GM21723 (cell line): ENCODE measurements at regions not wholly inside any gene's neighbourhood (a gene's known extent, or its start where the extent isn't known, plus 50 kb on each side); places are given as distances from the start of the nearest gene placed in this dataset.

Experiments used
- ATAC-seq: cut with Tn5 transposase; IDR thresholded peaks from one replicate; pipeline ENCODE4 v1.9.1; 2021; ENCODE audit warnings: mild to moderate bottlenecking, moderate library complexity; ENCODE audit not compliant: unreplicated experiment

DNA sequence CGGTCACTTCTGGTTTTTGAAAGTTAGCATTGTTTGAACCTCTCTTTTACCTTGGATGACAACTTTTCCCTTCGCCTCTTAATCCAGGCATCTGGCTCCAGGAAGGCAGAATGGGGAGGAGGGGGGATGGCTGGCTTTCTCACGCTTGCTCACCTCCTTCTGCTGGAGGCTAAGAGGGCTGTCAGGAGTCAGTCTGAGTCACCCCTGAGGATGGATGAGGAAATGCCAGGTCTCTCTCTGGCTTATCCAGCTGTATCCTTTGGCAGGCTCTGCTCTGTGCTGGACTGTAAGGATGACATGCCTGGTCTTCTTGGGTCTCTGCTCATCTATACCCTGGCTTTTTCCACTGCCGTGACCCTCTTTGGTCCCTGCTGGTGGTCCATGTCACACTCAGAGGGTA is 142.9 kb upstream of the GYPC start:
- no peak for ATAC-seq

DNA sequence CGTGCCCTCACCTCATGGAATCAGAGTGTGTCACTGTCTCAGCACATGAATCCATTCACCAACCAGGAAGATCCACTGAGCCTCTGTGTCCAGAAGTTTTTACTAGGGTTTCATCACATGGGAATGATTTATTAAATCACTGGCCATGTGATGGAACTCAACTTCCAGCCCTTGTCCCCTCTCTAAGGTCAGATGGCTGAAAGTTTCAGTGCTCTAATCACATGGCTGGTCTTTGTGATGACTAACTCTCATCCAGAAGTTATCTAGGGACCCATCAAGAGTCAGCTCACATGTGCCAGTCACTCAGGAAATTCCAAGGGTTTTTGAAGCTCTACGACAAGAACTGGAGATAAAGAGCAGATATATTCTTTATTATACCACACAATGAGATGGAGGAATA is 140.5 kb upstream of the GYPC start:
- ATAC-seq = no peak

DNA sequence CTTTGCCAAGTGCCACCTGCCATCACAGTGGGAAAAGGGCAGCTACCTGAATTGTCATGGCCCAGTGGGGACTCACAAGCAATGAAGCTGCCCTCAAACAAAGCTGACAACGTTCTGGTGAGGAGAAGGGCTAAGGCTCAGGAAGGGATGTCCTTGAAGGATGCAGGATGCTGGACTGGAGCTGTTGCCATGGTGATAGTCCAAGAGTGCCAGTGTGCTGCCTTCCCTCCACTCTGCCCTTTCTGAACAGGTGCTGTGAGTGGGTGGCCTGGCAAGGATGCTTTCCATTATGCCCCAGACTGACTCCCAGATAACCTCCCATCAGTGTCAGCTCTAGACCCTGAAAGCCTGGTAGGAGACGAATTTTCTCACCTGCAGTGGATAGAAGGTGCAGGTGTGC is 137.8 kb upstream of the GYPC start:
- no peak for ATAC-seq

DNA sequence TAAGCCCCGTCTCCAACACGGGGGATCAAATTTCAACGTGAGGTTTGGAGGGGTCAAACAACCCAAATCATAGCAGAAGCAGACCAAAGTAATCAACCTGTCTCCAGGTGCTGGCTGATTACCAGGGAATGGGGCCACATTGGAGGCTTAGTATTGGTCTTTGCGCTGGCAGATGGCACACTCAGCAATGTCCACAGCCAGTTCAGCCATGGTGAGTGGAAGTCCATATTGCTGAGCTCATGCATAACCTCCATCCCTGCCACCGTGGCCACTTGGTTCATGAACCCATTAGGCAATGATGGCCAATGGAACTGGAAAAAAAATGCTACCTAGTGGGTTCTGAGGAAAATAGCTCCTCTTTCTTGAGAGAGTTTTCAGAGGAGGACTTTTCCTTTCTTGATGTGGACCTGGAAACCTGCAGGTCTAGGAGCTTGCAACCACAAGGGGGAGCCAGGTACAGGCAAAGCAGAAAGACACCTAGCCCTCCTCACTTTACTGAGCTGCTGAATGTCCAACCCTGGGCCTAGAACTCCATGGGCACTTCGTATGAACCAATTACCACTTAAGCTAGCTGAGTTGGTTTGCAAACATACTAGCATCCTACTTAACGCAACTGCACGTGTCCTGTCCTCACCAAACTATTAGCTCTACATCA is 128.0 kb upstream of the GYPC start:
- peak; percentile 89 for ATAC-seq

DNA sequence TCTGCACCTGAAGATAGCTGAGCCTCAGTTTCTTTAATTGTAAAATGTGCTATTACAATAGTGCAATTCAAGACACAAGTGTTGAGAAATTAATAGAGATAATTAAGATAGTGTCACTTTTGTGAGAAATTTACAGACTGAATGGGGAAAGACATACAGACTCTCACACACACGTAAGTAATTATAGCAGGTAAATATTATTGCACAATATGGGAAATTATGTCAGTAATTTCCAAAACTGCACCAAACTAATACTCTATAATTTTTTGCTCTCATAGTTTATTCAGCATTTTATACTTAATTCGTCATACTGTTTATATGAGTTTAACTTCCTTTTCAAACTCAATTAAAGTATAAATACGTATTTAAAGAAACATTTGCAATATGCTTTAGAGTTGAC is 124.9 kb upstream of the GYPC start:
- ATAC-seq = no peak

DNA sequence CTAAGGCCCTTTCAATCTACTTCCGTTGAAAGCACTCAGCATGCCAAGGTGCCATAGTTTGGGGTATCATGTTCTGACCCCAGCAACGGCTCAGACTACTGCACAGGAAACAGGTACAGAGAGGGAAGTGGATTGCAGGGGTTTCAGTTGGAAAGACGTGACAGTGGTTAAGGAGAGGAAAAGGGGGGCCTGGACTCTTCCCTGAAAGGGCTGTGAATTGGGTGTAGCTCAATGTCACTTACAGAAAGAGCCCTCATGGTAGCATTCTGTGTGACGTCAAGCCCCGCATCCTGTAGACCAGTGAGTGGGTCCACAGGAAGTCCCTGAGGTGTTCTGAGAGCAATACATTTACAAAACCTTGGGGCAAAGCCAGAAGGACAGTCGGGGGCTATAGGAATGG is 121.5 kb upstream of the GYPC start:
- no peak for ATAC-seq

DNA sequence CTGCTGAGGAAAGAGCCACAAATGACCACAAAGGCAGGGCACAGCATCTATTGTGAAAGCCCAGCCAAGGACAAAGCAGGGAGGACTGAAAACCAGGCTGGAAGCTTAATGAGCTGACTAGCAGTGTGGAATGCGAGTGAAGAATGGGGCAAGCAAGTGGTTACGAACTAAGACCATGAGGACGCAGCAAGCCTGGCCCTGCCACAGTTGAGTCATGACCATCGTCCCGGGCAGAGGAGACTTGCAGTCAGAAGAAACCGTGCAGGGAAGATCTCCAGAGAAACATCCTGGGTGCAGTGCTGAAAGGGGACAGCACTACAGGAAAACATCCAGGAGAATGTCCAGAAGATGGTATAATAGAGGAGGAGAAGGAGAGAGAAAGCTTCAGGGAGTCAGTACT is 120.5 kb upstream of the GYPC start:
- ATAC-seq = no peak

DNA sequence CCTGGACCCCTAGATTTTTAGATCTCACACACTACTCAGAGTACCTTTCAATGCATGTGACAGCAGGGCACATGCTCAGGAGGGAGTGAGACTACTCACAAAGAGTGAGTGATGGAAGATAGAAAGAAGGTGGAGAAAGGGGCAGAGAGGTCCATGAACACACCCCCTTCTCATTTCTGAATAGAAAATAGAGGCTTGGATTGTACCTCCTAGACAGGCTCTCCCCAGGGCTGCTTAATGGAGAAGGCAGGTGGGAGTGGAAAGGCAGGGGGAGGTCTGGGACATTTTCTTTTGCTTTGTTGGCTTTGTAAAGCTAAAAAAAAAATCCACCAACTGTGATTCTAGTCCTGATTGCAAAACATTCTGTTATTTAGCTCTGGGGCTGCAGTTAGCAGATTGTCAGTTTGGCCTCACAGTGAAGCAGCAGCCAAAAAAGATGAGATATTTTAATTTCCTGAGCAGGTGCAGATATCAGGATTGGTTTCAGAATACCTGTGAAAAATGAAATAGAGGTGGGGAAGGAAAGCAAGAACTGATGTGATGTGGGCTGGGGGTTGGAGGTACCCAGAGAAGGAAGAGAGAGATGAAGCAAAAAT is 119.3 kb upstream of the GYPC start:
- no peak for ATAC-seq

DNA sequence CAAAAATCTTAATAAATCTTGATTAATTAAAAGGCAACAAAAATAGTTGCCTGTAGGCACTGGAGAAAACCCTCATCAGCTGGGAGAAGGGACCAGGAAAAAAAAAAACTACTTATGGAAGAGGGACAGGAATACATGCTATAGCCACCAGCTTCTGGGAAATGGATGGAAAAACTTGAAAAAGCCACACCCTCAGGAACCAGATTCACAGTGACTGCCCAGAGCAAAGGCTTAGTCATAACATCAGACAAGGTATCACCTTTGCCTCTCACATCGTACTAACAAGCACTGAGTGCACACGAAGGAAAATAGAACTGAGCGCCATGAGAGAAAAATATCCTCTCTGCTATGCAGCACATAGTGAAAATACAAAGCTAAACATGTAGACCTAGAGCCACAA is 116.9 kb upstream of the GYPC start:
- no peak for ATAC-seq

DNA sequence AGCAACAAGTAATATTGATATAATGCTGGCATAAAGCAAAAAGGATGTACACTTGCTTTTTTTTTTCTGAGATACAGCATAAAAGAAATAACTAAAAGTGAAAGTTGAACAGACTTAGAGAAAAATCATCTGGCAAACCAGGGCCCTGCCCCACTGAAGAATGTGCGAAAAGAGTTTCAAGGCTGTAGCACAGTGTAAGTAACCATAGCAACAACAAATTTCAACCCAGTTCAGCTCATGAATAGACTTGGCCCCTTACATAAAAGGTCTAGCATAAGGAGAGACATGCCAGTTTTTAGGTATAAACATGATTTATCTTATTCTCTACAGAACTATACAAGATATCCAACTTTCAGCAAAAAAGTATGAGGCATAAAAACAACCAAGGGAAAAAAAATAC is 113.7 kb upstream of the GYPC start:
- ATAC-seq = no peak

DNA sequence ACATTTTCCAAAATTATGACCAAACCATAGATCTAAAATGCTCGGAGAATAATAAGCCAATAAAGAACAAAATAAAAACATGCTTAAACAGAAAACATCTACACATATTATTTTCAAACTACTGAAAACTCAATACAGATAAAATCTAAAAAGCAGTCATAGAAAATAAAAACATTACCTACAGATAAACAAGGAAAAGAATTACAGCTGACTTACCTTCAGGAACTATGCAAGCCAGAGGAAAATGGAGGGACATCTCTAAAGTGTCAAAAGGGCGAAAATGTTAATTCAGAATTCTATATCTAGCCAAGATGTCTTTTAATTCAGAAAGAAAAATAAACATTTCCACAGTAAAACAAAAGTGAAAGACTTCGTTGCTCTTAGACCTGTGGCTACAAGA is 112.9 kb upstream of the GYPC start:
- ATAC-seq = no peak

DNA sequence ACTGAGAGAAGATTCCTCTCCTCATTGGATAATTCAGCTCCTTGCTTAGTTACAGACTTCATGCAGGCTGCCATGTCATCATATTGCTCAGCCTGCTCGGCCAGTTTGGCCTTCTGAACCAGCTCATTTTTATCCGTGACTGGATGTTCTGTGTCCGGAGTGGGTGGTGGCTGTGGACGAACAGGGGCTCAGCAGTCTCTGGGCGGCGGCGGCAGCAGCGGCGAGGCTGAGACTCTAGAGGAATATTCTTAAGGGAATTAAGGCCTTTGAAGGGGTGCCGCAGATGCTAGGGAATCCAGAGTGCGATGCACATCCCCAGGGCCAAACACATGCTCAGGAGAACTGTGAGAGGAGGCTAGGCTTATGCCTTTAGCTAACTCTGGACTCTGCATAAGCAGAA is 97.9 kb upstream of the GYPC start:
- no peak for ATAC-seq

DNA sequence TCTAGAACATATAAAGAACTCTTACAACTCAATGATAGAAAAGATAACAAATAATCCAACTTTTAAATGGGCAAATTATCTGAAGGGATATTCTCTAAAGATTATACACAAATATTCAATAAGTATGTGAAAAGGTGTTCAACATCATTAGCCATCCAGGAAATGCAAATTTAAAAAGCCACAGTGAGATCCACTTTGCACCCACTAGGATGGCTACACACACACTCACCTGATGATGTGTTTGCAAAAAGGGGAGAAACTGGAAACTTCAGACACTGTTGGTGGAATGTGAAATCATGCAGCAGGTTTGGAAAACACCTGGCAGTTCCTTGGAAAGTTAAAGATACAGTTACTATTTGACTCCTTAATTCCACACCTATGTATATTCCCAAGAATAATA is 87.2 kb upstream of the GYPC start:
- no peak for ATAC-seq

DNA sequence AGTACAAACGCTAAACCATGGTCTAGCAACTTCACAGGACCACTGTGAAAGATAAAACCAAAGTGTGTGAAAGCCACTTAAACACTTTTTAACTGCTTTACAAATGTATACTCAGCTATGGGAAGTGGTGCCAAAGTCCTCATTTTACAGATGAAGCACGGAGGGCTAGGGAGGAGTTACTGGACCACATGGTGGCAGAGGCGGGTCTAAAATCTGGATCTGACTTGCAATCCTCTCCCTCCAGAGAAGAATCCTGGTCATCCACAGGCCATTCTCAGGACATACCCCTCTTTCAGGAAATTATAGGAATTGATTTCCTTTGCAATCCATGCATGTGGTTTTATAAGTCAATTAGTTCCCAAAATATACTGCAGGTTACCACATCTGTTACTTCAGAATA is 84.6 kb upstream of the GYPC start:
- no peak for ATAC-seq

DNA sequence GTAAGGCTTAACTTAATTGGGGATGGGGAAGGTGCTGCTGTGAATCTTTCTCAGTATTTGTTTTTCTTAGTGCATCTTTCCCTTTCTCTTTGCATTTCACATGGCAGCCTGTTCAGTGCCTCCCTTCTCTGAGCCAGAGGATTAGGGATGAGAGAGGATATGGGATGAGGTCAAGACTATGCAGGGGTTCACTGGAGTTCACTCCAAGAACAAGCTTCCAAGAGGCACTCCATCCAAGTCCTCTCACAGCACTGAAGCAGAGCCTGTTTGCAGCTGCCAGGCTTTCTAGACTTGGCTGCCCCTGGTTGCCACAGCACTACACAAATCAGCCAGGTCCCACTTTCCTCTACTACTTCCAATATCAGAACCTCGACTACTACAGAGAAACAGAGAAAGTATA is 80.3 kb upstream of the GYPC start:
- ATAC-seq = no peak

DNA sequence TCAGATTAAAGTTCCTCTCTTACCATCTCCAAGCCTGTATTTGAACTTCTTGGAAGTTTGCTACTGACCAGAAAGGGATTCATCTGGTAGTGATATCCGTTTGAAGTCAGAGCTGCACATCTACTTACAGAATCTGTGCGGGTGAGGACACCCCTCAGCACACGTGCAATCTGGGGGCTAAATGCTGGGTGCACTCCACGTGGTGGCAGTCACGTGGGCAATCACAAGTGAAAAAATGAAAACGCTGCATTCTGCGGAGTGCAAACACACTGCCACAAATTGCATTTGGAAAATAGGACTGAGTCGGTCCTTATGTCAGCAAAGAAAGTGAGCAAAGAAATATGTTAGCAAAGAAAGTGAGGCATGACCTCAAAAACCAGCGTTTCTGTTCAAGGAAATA is 76.1 kb upstream of the GYPC start:
- ATAC-seq = no peak

DNA sequence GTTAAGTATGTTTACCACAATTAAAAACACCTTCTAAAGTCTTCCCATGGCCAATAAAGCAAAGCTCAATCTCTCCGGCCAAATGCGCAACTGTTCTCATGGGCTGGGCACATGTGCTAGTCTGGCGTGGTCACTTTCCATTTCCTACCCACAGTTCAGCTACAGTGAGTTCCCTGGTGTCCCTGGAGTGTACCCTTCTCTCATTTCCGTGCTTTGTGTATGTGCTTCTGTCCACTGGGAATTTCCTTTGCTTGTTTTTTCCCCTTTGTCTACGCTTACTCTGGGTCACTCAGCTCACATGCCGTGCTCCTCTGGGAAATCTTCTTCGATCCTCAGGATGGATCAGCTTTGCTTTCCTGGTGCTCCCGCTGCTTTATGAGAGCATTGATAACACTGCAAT is 69.6 kb upstream of the GYPC start:
- ATAC-seq = no peak

DNA sequence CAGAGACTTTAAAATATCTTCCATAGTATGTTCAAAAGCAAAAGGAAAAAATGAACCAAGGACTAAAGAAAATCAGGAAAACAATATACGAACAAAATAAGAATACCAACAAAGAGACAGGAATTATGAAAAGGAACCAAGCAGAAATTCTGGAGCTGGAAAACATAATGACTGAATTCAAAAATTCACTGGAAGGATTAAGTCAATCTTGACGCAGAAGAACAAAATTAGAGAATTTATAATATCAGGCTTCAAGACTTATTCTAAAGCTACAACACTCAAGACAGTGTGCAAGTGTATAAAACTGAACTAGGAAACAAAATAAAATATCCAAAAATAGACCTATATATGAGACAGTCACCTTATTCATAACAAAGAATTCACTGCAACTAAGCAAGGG is 56.9 kb upstream of the GYPC start:
- ATAC-seq = no peak

DNA sequence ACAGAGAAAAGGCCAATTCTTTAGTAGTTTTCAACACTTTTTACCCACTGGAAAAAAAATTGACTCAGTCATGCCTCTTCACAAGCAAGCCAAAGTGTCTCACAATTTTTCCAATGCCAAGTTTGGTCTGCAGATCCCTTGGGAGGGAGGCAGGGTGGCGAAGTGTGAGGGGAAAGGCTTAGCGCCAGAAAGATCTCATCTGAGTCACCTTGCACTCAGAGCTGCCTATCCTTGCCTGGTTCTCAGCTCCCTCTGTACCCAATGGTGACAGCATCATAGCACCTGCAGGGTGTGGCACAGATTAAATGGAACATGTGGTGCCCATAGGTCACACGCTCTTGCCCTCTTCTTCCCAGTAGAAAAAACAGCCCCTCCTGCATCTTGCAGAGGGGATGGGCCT is 55.2 kb upstream of the GYPC start:
- no peak for ATAC-seq

DNA sequence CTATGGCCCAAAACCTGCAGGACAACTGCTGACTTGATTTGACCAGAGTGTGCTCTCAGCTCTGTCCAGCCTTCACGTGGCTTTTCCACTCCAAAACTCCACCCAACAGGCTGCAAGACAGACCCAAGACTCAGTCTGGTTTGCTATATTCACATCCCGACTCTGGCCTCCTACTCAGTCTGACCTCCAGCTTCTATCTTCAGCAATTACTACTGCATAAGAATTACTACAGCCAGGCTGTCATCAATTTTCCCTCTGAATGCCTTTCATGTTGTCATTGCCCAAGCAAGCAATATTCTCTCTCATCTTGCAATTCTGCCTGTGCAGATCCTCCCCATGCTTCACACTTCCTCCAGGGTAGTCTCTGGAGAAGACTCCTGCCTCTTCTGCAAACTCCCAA is 53.6 kb upstream of the GYPC start:
- ATAC-seq = no peak
